Cardiac muscle cell (in vitro differentiated cells and primary cell): ENCODE measurements at regions not wholly inside any gene's neighbourhood (a gene's known extent, or its start where the extent isn't known, plus 50 kb on each side); places are given as distances from the start of the nearest gene placed in this dataset.

ENCODE experiments used
- DNase-seq, 2 donors: peaks; one replicate each; pipeline versions ENCODE4 v3.0.0 to v3.0.0-alpha.2; 2010 to 2017; ENCODE audit warnings: low read depth in 1 of 2, low spot score in 1 of 2
- H3K27ac ChIP-seq: fragments of 200-600 bp; sonication (generic); 2 replicates; pipeline ENCODE4 v1.5.1; 2016
- H3K27me3 ChIP-seq: fragments of 200-600 bp; sonication (generic); 2 replicates; pipeline ENCODE4 v1.6.0; 2016; ENCODE audit warnings: control low read depth
- H3K36me3 ChIP-seq: fragments of 200-600 bp; sonication (generic); 2 replicates; pipeline ENCODE4 v1.5.1; 2016; ENCODE audit warnings: control low read depth
- H3K4me1 ChIP-seq: fragments of 200-600 bp; sonication (generic); 2 replicates; pipeline ENCODE4 v1.8.1; 2017; ENCODE audit warnings: low read depth, mild to moderate bottlenecking, mixed run types
- H3K4me3 ChIP-seq: fragments of 200-600 bp; sonication (generic); 2 replicates; pipeline ENCODE4 v1.5.1; 2016; ENCODE audit warnings: mild to moderate bottlenecking
- H3K9me3 ChIP-seq: fragments of 200-600 bp; sonication (generic); 2 replicates; pipeline ENCODE4 v1.5.1; 2017; ENCODE audit warnings: low read depth, mild to moderate bottlenecking, control low read depth
- CTCF ChIP-seq: IDR thresholded peaks from 2 replicates; pipeline ENCODE4 v1.5.1; 2012; ENCODE audit warnings: low read depth, mild to moderate bottlenecking, low read length

DNA sequence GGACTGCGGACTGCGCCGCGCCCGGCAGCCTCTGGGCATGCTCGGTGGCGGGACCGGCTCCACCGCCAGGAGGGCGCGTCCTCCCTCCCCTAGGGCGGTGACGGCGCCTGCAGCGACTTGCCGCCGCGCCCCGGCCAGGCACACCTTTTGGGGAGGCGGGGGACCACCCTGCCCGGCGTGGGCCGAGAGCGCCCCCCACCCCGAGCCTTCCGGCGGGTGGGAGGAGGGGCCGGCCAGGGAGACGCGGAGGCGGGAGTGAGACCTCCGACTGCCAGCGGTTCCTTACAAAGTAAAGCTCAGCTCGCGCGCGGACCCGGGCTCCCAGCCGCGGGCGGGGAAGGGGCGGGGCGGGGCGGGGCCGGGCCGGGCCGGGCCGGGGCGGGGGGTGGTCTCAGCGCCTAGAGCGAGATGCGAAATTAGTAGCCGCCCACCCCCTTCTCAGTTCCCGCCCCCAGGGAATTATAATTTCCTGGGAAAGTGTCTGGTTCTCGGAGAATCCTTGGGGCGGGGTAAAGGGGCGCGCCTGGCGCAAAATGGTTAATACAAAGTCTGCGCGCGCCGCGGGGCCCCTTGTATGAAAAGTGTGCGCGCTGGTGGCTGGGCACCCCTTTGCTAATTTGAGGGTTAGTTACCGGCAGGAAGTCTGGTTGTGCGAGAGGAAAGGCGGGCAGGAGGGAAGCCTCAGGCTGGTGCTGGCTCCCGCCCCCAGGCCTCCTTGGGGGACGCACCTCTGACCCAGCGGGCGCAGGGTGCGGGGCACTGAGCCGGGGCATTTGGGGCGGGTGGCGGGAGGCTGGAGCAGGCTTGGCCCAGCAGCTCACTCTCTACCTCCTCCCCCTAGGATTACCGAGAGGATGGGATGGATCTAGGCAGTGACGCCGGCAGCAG lies 224.8 kb upstream of the IL12A start:
- H3K27me3 ChIP-seq: no peaks in the 10 kb centered on the region
- no peaks in the 10 kb centered on the region for H3K9me3 ChIP-seq
- H3K27ac ChIP-seq: peak overlapping the region; percentile 55
- H3K4me3 ChIP-seq: peak overlapping the region; percentile 53
- no peaks in the 10 kb centered on the region for H3K36me3 ChIP-seq
- peaks cover 7% of the 10 kb centered on the region for H3K4me1 ChIP-seq
- DNase-seq: peak; percentile 85 to 91
- peak; percentile 15 for TF ChIP-seq CTCF

- peak overlapping the region; percentile 57 for H3K27ac ChIP-seq
- H3K36me3 ChIP-seq: no peaks in the 10 kb centered on the region
- H3K4me1 ChIP-seq: peaks cover 7% of the 10 kb centered on the region
- no peak for DNase-seq
- H3K27me3 ChIP-seq: no peaks in the 10 kb centered on the region
- no peaks in the 10 kb centered on the region for H3K9me3 ChIP-seq
- TF ChIP-seq CTCF: no peak
- peak overlapping the region; percentile 53 for H3K4me3 ChIP-seq
These were observed 224.1 kb upstream of the IL12A start for GRCh38 chr3:159764490-159765029.

GRCh38 chr3:159765030-159765859 lies 223.4 kb upstream of the IL12A start:
- peak; percentile 61 to 94 for DNase-seq
- peaks cover 7% of the 10 kb centered on the region for H3K4me1 ChIP-seq
- peak overlapping the region; percentile 57 for H3K27ac ChIP-seq
- H3K4me3 ChIP-seq: peak overlapping the region; percentile 53
- no peaks in the 10 kb centered on the region for H3K36me3 ChIP-seq
- no peak for TF ChIP-seq CTCF
- no peaks in the 10 kb centered on the region for H3K9me3 ChIP-seq
- no peaks in the 10 kb centered on the region for H3K27me3 ChIP-seq

- peak in 1 of 2 donors; percentile 65 for DNase-seq
- peak overlapping the region; percentile 53 for H3K4me3 ChIP-seq
- TF ChIP-seq CTCF: no peak
- H3K4me1 ChIP-seq: peaks cover 7% of the 10 kb centered on the region
- no peaks in the 10 kb centered on the region for H3K36me3 ChIP-seq
- H3K27ac ChIP-seq: peak overlapping the region; percentile 57
- no peaks in the 10 kb centered on the region for H3K9me3 ChIP-seq
- H3K27me3 ChIP-seq: no peaks in the 10 kb centered on the region
These were observed 222.8 kb upstream of the IL12A start for GRCh38 chr3:159765860-159766294.

DNA sequence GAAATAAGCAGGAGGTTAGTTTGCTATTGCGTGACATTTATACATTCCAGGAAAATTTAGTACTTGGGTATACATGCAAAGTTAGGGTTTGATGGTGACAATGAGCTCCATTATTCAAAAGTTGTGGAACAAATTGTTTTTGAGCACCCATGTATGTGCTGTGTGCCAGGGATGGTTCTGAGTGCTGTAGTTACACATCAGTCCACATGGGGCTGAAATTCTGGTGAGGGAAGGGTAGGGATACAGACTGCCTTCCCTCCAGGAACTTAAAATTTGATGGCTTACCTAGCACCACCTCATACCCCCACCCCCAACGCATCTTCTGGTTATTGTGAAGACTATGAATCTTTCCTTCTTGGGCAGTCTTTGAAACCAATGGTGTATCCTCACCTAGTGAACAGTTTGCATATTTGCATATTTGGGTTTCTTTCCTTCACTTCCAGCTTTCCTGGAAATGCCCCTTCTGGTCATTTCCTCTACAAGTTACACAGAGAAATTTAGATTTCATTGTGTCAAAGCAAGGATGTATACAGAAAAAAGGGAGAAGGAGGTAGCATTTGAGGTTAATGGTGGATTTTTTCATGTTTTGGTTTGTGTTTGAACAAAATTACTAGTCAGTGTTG lies 222.0 kb upstream of the IL12A start:
- Histone ChIP-seq H3K4me1 (peaks cover 7% of the 10 kb centered on the region), H3K9me3 (no peaks in the 10 kb centered on the region), H3K4me3 (peak overlapping the region; percentile 53), H3K36me3 (no peaks in the 10 kb centered on the region), H3K27ac (no peak overlapping the region), H3K27me3 (no peaks in the 10 kb centered on the region)
- peak; percentile 35 to 61 for DNase-seq
- peak; percentile 56 for TF ChIP-seq CTCF
